Cardiac muscle cell (in vitro differentiated cells and primary cell): ENCODE measurements at regions not wholly inside any gene's neighbourhood (a gene's known extent, or its start where the extent isn't known, plus 50 kb on each side); places are given as distances from the start of the nearest gene placed in this dataset.

Source experiments
- DNase-seq, 2 donors: peaks; one replicate each; pipeline versions ENCODE4 v3.0.0 to v3.0.0-alpha.2; 2010 to 2017; ENCODE audit warnings: low read depth in 1 of 2, low spot score in 1 of 2
- H3K27ac ChIP-seq: fragments of 200-600 bp; sonication (generic); 2 replicates; pipeline ENCODE4 v1.5.1; 2016
- H3K27me3 ChIP-seq: fragments of 200-600 bp; sonication (generic); 2 replicates; pipeline ENCODE4 v1.6.0; 2016; ENCODE audit warnings: control low read depth
- H3K36me3 ChIP-seq: fragments of 200-600 bp; sonication (generic); 2 replicates; pipeline ENCODE4 v1.5.1; 2016; ENCODE audit warnings: control low read depth
- H3K4me1 ChIP-seq: fragments of 200-600 bp; sonication (generic); 2 replicates; pipeline ENCODE4 v1.8.1; 2017; ENCODE audit warnings: low read depth, mild to moderate bottlenecking, mixed run types
- H3K4me3 ChIP-seq: fragments of 200-600 bp; sonication (generic); 2 replicates; pipeline ENCODE4 v1.5.1; 2016; ENCODE audit warnings: mild to moderate bottlenecking
- H3K9me3 ChIP-seq: fragments of 200-600 bp; sonication (generic); 2 replicates; pipeline ENCODE4 v1.5.1; 2017; ENCODE audit warnings: low read depth, mild to moderate bottlenecking, control low read depth
- TF ChIP-seq, protein P1 (sequence below): IDR thresholded peaks from 2 replicates; pipeline ENCODE4 v1.5.1; 2012; ENCODE audit warnings: low read depth, mild to moderate bottlenecking, low read length

DNA sequence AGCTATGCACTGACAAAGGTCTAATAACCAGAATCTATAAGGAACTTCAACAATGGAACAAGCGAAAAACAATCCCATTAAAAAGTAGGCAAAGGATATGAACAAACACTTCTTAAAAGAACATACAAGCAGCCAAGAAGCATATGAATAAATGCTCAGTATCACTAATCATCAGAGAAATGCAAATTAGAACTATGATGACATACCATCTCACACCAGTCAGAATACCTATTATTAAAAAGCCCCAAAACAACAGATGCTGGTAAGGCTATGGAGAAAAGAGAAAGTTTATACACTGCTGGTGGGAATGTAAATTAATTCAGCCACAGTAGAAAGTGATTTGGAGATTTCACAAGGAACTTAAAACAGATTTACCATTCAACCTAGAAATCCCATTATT is 211.8 kb downstream of the EDN1 start:
- peaks cover 10% of the 10 kb centered on the region for H3K27me3 ChIP-seq
- H3K9me3 ChIP-seq, result no peaks in the 10 kb centered on the region
- H3K27ac ChIP-seq, result no peak overlapping the region
- no peaks in the 10 kb centered on the region for H3K36me3 ChIP-seq
- H3K4me1 ChIP-seq, result no peaks in the 10 kb centered on the region
- DNase-seq, result no peak
- no peak overlapping the region for H3K4me3 ChIP-seq
- TF ChIP-seq, protein P1, sequence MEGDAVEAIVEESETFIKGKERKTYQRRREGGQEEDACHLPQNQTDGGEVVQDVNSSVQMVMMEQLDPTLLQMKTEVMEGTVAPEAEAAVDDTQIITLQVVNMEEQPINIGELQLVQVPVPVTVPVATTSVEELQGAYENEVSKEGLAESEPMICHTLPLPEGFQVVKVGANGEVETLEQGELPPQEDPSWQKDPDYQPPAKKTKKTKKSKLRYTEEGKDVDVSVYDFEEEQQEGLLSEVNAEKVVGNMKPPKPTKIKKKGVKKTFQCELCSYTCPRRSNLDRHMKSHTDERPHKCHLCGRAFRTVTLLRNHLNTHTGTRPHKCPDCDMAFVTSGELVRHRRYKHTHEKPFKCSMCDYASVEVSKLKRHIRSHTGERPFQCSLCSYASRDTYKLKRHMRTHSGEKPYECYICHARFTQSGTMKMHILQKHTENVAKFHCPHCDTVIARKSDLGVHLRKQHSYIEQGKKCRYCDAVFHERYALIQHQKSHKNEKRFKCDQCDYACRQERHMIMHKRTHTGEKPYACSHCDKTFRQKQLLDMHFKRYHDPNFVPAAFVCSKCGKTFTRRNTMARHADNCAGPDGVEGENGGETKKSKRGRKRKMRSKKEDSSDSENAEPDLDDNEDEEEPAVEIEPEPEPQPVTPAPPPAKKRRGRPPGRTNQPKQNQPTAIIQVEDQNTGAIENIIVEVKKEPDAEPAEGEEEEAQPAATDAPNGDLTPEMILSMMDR, result no peak

DNA sequence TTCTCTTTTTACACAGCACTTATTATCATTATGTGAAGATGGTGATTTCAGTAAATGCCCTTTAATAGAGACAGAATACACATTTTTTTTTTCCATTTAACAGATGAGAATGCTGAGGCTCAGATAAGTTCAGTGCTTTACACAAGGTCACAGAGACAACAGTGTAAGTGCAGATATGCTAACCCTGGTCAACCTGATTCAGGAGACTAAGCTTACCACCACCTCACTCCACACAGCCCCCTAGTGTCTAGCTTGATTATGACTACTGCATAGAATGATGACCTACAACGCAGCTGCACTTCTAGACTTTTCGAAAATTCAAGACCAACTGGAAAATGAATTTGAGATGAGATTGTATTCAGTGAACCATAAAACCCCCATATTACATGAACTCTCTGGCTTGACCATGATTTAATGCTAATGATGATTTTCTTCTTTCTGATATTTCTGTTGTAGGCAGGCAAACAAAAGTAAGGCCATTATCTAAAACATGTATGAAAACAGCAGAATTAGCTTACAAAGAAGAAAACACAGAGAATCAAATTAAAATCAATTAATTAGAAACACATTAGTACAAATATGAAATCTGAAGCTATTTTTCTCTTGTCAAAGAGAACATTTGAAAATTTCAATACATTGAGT is 212.1 kb upstream of the PHACTR1 start:
- Histone ChIP-seq H3K27me3 (peaks cover 10% of the 10 kb centered on the region), H3K4me1 (no peaks in the 10 kb centered on the region), H3K4me3 (no peak overlapping the region), H3K27ac (no peak overlapping the region), H3K9me3 (no peaks in the 10 kb centered on the region), H3K36me3 (no peaks in the 10 kb centered on the region)
- DNase-seq, result no peak
- TF ChIP-seq, protein P1, result peak; percentile 41

DNA sequence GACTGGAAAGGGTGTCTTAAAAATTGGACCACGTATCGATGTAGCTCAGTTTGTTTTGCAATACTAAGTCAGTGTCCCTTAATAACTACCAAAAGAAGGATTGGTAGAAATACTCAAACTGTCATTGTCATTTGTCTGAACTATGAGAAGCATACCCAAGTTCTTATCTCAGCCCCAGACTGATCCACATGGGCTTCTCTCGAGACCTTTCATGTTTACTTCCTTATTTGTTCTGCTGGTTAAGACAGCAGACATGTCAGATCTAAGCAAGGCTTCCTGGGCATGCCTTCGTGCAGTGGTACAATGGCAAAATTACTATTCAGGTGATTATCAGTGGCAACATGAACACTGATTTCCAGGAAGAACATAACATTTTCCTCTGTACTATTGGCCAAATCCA is 211.1 kb upstream of the PHACTR1 start:
- Histone ChIP-seq H3K9me3 (no peaks in the 10 kb centered on the region), H3K27ac (no peak overlapping the region), H3K4me3 (no peak overlapping the region), H3K36me3 (no peaks in the 10 kb centered on the region), H3K4me1 (no peaks in the 10 kb centered on the region), H3K27me3 (peaks cover 10% of the 10 kb centered on the region)
- TF ChIP-seq, protein P1, result no peak
- DNase-seq, result no peak

DNA sequence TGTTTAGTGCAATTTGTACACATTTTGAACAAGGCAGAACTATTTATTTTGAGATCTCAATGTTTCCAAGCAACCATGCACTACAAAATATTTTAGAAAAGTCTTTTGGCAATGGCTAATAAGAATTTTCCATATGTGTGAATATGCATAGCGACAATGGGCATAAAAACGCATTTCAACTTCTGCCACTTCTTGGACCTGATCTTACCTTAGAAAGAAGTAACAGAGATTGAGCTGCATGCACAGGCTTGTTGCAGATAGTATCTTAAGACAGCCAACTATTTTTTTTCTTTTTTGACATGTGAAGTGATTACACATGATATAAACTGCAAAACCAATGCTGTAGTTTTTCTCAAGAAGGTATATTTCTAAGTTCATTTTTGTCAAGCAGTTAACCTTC is 210.4 kb upstream of the PHACTR1 start:
- peaks cover 10% of the 10 kb centered on the region for H3K27me3 ChIP-seq
- no peaks in the 10 kb centered on the region for H3K9me3 ChIP-seq
- no peaks in the 10 kb centered on the region for H3K36me3 ChIP-seq
- DNase-seq, result no peak
- H3K27ac ChIP-seq, result no peak overlapping the region
- no peak overlapping the region for H3K4me3 ChIP-seq
- H3K4me1 ChIP-seq, result no peaks in the 10 kb centered on the region
- TF ChIP-seq, protein P1, result no peak

DNA sequence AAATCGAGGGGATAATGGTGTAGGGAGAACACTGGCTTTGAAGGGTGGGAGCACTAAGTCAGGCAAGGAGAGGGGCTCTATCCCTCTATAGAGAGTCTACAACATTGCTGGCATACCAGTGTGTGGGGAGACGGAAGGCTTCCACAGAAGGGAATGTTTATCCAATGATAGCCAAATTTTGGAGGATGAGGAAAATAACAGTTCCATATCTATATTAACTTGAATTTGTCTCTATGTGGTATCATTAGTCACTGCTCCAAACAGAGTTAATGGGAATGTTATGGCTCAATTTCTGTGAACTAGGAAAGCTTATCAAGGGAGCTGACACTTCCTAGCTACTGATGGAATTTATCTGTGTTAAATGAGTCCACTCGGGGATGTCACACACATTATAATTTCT is 208.9 kb upstream of the PHACTR1 start:
- DNase-seq, result peak in 1 of 2 donors; percentile 51
- Histone ChIP-seq H3K4me1 (no peaks in the 10 kb centered on the region), H3K9me3 (no peaks in the 10 kb centered on the region), H3K36me3 (no peaks in the 10 kb centered on the region), H3K4me3 (no peak overlapping the region), H3K27me3 (peaks cover 10% of the 10 kb centered on the region), H3K27ac (no peak overlapping the region)
- TF ChIP-seq, protein P1, result no peak
